ENCODE measurements at regions not wholly inside any gene's neighbourhood (a gene's known extent, or its start where the extent isn't known, plus 50 kb on each side); places are given as distances from the start of the nearest gene placed in this dataset.

- no peak overlapping the region for H3K27ac Mint-ChIP-seq
- DNase-seq: no peak
- Histone ChIP-seq H3K4me3 (replicated peaks in 1 of 3; ENCODE audit: low read depth in 2 of 3, low read length in 3 of 3) (no peak overlapping the region), H3K79me2 (ENCODE audit: insufficient read depth, low read length) (no peaks in the 10 kb centered on the region), H3K36me3 (replicated peaks in 1 of 2; ENCODE audit: control insufficient read depth in 1 of 2, insufficient read depth in 2 of 2, low read length in 2 of 2) (no peaks in the 10 kb centered on the region), H4K20me1 (ENCODE audit: insufficient read depth, low read length) (no peaks in the 10 kb centered on the region), H2AFZ (ENCODE audit: insufficient read depth, low read depth, low read length, poor library complexity, severe bottlenecking) (no peak overlapping the region), H3K27me3 (ENCODE audit: control insufficient read depth in 2 of 2, insufficient read depth in 2 of 2, low read length in 2 of 2) (no peaks in the 10 kb centered on the region), H3K9me3 (replicated peaks in 1 of 2; ENCODE audit: control insufficient read depth in 1 of 2, insufficient read depth in 1 of 2, low read length in 2 of 2) (peaks cover 14 to 16% of the 10 kb centered on the region in 2 donors), H3K4me1 (ENCODE audit: control insufficient read depth in 1 of 2, insufficient read depth in 2 of 2, low read length in 2 of 2) (no peaks in the 10 kb centered on the region), H3K4me2 (replicated peaks; ENCODE audit: extremely low read depth, low read length, poor library complexity, severe bottlenecking) (no peak overlapping the region), H3K27ac (ENCODE audit: low read depth in 1 of 2, low read length in 2 of 2) (no peak overlapping the region), H3K9ac (ENCODE audit: insufficient read depth, low read length, poor library complexity, severe bottlenecking) (no peak overlapping the region)
- 100% methylated on average over 1 of the region's 4 CpGs for WGBS (ENCODE audit: insufficient coverage)
- H3K36me3 Mint-ChIP-seq: no peaks in the 10 kb centered on the region
- intact Hi-C loops (cut with micrococcal nuclease): loop anchor here in 1 of 2 donors (10.0 kb wide), 1 partner anchor 63 kb away; no protein-coding TSS in a partner anchor
- no peaks in the 10 kb centered on the region for H3K4me1 Mint-ChIP-seq
- H3K4me3 Mint-ChIP-seq: no peak overlapping the region
- no peak for TF ChIP-seq CTCF (IDR thresholded peaks at IDR 0.05)
- H3K27me3 Mint-ChIP-seq (ENCODE audit: low read depth in 3 of 3): peaks cover 0 to 2% (median 0%) of the 10 kb centered on the region in 3 donors
- peaks cover 3 to 14% (median 7%) of the 10 kb centered on the region in 7 donors for H3K9me3 Mint-ChIP-seq
Measured at GRCh38 chr18:51862051-51862715, 477.8 kb upstream of the DCC start.

DNA sequence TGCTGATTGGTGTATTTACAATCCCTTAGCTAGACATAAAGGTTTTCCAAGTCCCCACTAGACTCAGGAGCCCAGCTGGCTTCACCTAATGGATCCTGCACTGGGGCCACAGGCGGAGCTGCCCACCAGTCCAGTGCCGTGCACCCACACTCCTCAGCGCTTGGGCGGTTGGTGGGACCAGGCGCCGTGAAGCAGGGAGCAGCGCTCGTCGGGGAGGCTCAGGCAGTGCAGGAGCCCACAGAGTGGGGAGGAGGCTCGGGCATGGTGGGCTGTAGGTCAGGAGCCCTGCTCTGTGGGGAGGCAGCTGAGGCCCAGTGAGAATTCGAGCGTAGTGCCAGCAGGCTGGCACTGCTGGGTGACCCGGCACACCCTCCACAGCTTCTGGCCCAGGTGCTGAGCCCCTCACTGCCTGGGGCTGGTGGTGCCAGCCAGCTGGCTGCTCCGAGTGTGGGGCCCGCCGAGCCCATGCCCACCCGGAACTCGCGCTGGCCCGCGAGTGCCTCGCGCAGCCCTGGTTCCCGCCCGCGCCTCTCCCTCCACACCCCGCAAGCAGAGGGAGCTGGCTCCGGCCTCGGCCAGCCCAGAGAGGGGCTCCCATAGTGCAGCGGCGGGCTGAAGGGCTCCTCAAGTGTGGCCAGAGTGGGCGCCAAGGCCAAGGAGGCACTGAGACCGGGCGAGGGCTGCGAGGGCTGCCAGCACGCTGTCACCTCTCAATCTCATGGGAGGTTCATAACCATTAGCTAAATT is 475.6 kb upstream of the DCC start:
- no peaks in the 10 kb centered on the region for H3K36me3 Mint-ChIP-seq
- intact Hi-C loops (cut with micrococcal nuclease): loop anchor here in 1 of 2 donors (10.0 kb wide), 1 partner anchor 60 kb away; no protein-coding TSS in a partner anchor

More for the DNA sequence above, 475.6 kb upstream of the DCC start:
- Histone ChIP-seq H3K36me3 (replicated peaks in 1 of 2; ENCODE audit: control insufficient read depth in 1 of 2, insufficient read depth in 2 of 2, low read length in 2 of 2) (no peaks in the 10 kb centered on the region), H3K79me2 (ENCODE audit: insufficient read depth, low read length) (no peaks in the 10 kb centered on the region), H3K4me3 (replicated peaks in 1 of 3; ENCODE audit: low read depth in 2 of 3, low read length in 3 of 3) (no peak overlapping the region), H3K27me3 (ENCODE audit: control insufficient read depth in 2 of 2, insufficient read depth in 2 of 2, low read length in 2 of 2) (no peaks in the 10 kb centered on the region), H3K4me1 (ENCODE audit: control insufficient read depth in 1 of 2, insufficient read depth in 2 of 2, low read length in 2 of 2) (no peaks in the 10 kb centered on the region), H4K20me1 (ENCODE audit: insufficient read depth, low read length) (no peaks in the 10 kb centered on the region), H3K4me2 (replicated peaks; ENCODE audit: extremely low read depth, low read length, poor library complexity, severe bottlenecking) (no peak overlapping the region), H3K27ac (ENCODE audit: low read depth in 1 of 2, low read length in 2 of 2) (no peak overlapping the region), H3K9ac (ENCODE audit: insufficient read depth, low read length, poor library complexity, severe bottlenecking) (no peak overlapping the region), H2AFZ (ENCODE audit: insufficient read depth, low read depth, low read length, poor library complexity, severe bottlenecking) (no peak overlapping the region), H3K9me3 (replicated peaks in 1 of 2; ENCODE audit: control insufficient read depth in 1 of 2, insufficient read depth in 1 of 2, low read length in 2 of 2) (peaks cover 13 to 16% of the 10 kb centered on the region in 2 donors)
- Mint-ChIP-seq H3K27me3 (ENCODE audit: low read depth in 3 of 3) (no peaks in the 10 kb centered on the region), H3K27ac (no peak overlapping the region), H3K9me3 (peaks cover 3 to 14% (median 7%) of the 10 kb centered on the region in 7 donors), H3K4me3 (no peak overlapping the region), H3K4me1 (no peaks in the 10 kb centered on the region)
- 91% methylated on average over 27 of the region's 36 CpGs for WGBS (ENCODE audit: insufficient coverage)
- DNase-seq: no peak
- TF ChIP-seq CTCF (IDR thresholded peaks at IDR 0.05): no peak

Measured in CD14-positive monocyte (primary cell).